Motor neuron (in vitro differentiated cells): ENCODE measurements at regions not wholly inside any gene's neighbourhood (a gene's known extent, or its start where the extent isn't known, plus 50 kb on each side); places are given as distances from the start of the nearest gene placed in this dataset.
"Not testable (repeated sequence)": the region's sequence is repeated elsewhere in the genome, so short reads cannot be mapped to it uniquely, and the experiment has no call there.

Experiments
- ATAC-seq, 8 experiments: fragments of 200-7000 bp; cut with Tn5 transposase; replicated peaks in 6 of 8; 2 replicates each; pipeline ENCODE4 v1.8.0; 2021; ENCODE audit warnings: mild to moderate bottlenecking in 8 of 8, moderate library complexity in 8 of 8
- H3K27ac ChIP-seq, 2 donors: fragments of 250-450 bp; sonication (Bioruptor Pico); 2 replicates each; pipeline ENCODE4 v1.9.0; 2021; ENCODE audit warnings: antibody characterized with exemption in 2 of 2, mild to moderate bottlenecking in 2 of 2, moderate library complexity in 1 of 2
- H3K4me1 ChIP-seq, 2 donors: fragments of 250-450 bp; sonication (Bioruptor Pico); replicated peaks in 1 of 2; 2 replicates each; pipeline ENCODE4 v1.6.1; 2021; ENCODE audit warnings: antibody characterized with exemption in 2 of 2, mild to moderate bottlenecking in 2 of 2, moderate library complexity in 1 of 2
- H3K4me3 ChIP-seq, 5 donors: fragments of 250-450 bp; sonication (Bioruptor Pico); 2 replicates each; pipeline ENCODE4 v1.9.0; 2021; ENCODE audit warnings: antibody characterized with exemption in 5 of 5, mild to moderate bottlenecking in 5 of 5, moderate library complexity in 4 of 5
- WGBS, 10 experiments: fragments of 450-650 bp; shearing (Covaris generic); methylation state at CpG; one replicate each; pipeline ENCODE4 v1.0.0; 2022; 5-methylcytosine and 5-hydroxymethylcytosine counted together
- in situ Hi-C, 9 experiments: fragments of 400-800 bp; cut with MboI; loops; one replicate each; pipeline ENCODE4 v1.15.0; 2021; ENCODE audit warnings: low sequenced_read_pairs in 9 of 9, low pct_unique_long_range_greater_than_20kb in 2 of 9; ENCODE audit not compliant: unreplicated experiment in 9 of 9

DNA sequence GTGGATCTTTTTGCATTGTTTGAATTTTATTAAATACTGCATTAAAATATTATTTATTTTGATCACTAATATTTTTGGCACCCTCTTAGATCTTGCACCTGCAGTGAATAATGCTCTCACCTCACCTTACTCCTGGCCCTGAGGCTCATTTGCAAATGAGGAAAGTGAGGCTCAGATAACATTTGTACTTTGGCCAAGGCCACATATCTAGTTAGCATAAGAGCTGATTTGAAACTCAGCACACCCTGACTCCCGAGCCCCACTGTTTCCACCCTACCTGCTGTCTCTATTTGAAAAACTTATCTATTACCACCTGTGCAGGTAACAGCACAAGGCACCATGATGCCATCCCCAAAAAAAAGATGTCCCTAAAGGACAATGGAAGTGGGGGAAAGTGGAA, 358.7 kb upstream of the MAF start:
- WGBS, 10 experiments = 0 to 88% (median 67%) methylated on average over 1 of the region's 1 CpG; no CpG with 5 or more reads in 3 of the 10 experiments
- Histone ChIP-seq H3K4me1 (no peaks in the 10 kb centered on the region), H3K27ac (no peak overlapping the region), H3K4me3 (no peak overlapping the region)
- ATAC-seq = no peak
- in situ Hi-C loops = no loop called here

- no peak overlapping the region for H3K4me3 ChIP-seq
- in situ Hi-C loops = no loop called here
- WGBS, 10 experiments = 0 to 83% (median 73%) methylated on average over 1 to 4 of the region's 4 CpGs; no CpG with 5 or more reads in 3 of the 10 experiments
- ATAC-seq = no peak
- H3K4me1 ChIP-seq = no peaks in the 10 kb centered on the region
- H3K27ac ChIP-seq = no peak overlapping the region
These were observed 354.6 kb upstream of the MAF start for GRCh38 chr16:79954921-79955705.

DNA sequence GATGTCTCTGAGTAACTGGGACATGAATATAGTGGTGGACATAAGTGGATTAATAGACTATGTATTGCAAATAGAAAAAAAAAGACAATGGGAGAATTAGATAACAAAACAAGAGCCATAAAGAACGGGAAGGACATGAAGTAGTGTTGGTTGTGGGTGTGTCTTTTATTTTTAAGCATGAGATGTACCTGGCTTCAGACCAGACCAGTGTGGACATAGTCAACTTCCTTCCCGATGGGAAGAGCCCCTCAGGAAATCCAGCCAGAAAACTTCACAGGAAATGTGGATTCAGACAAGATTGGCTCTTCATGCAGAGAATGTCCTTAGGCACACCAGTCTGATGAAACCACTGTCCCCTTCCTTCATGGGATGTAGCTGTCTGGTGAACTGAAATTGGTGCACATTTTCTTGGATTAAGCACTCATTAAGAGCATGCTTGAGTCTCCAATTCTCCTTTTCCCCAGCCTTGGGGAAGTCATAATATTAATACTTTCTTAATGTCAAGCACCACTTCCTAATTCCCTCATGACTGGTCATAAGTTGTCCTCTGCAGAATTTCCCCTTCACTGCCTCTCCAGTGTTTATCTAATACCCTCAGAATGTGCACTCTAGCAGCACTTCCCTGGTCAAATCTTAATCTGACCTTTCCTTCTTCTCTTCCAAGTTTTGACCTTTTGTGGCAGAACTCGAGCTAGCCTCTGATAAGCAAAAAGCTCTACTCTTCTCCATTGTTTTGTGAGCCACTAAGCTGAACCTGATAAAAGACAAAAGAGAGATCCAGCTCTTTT, 350.6 kb upstream of the MAF start:
- Histone ChIP-seq H3K4me3 (no peak overlapping the region), H3K27ac (no peak overlapping the region), H3K4me1 (peaks cover 3 to 4% of the 10 kb centered on the region in 2 donors)
- WGBS, 10 experiments = 6 to 88% (median 57%) methylated on average over 1 to 3 of the region's 3 CpGs
- in situ Hi-C loops = no loop called here
- no peak for ATAC-seq

DNA sequence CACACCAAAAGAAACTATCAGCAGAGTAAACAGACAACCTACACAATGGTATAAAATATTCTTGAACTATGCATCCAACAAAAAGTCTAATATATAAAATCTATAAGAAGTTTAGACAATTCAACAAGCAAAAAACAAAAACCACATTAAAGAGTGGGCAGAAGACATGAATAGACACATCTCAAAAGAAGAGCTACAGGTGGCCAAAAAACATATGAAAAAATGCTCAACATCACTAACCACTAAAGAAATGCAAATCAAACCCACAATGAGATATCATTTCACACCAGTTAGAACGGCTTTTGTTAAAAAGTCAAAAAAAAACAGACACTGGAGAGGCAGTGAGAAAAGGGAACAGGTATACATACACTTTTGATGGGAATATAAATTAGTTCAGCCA, 348.9 kb upstream of the MAF start:
- Histone ChIP-seq H3K27ac (no peak overlapping the region), H3K4me3 (no peak overlapping the region), H3K4me1 (peaks cover 3 to 4% of the 10 kb centered on the region in 2 donors)
- no peak for ATAC-seq
- in situ Hi-C loops = no loop called here
- WGBS, 10 experiments = 20 to 100% (median 88%) methylated on average over 1 of the region's 1 CpG; no CpG with 5 or more reads in 1 of the 10 experiments

DNA sequence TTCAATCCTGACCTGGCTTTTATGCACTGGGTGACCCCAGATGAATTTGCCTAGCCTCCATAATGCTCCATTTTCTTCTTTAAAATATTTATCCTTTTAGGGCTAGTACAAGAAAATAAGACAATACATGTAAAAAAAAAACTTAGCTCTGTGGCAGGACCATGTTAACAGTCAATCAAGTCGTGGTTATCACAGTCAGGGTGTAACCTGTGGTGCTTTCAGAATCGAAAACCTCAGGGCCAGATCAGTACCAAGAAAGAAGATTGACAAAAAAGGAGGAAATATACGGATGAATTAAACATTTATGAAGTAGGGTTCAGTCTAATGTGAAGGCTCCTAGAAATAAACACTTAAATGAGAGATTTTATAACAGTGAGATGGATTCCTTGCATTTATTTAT, 347.2 kb upstream of the MAF start:
- WGBS, 10 experiments = 0 to 100% (median 84%) methylated on average over 1 to 3 of the region's 3 CpGs
- Histone ChIP-seq H3K4me3 (no peak overlapping the region), H3K27ac (no peak overlapping the region), H3K4me1 (peaks cover 3 to 4% of the 10 kb centered on the region in 2 donors)
- ATAC-seq = no peak
- in situ Hi-C loops = no loop called here

- Histone ChIP-seq H3K4me3 (no peak overlapping the region), H3K27ac (no peak overlapping the region), H3K4me1 (peaks cover 3 to 4% of the 10 kb centered on the region in 2 donors)
- 17 to 100% (median 85%) methylated on average over 1 to 2 of the region's 2 CpGs; no CpG with 5 or more reads in 2 of the 10 experiments for WGBS, 10 experiments
- in situ Hi-C loops = no loop called here
- ATAC-seq = peak in 3 of 8 experiments; percentile 66 to 94 (median 92)
These were observed 345.7 kb upstream of the MAF start for GRCh38 chr16:79946252-79946651.

DNA sequence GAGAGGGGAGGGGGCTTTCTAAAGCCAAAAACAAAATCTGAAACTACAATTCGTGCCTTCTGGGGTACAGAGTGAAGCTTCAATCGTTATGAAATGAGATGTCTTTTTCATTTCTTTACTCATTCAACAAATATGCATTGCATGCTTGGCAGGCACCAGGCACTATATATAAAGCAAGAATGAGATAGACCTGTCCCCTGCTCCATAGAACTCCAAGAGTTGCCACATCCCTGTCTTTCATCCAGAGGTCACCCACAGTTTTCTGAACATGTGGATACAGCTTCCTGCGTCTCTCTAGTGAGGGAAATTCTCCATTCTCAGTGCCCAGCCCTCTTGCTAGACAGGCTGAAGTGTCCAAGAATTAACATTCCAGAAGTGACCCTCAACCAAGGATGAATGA, 343.2 kb upstream of the MAF start:
- peak in 1 of 8 experiments; percentile 20 for ATAC-seq
- Histone ChIP-seq H3K4me1 (peaks cover 3 to 4% of the 10 kb centered on the region in 2 donors), H3K27ac (no peak overlapping the region), H3K4me3 (no peak overlapping the region)
- in situ Hi-C loops = no loop called here
- 0 to 100% (median 35%) methylated on average over 1 to 3 of the region's 3 CpGs for WGBS, 10 experiments

- no peak overlapping the region for H3K4me3 ChIP-seq
- in situ Hi-C loops = no loop called here
- peaks cover 10 to 16% of the 10 kb centered on the region in 2 donors for H3K4me1 ChIP-seq
- WGBS, 10 experiments = 0 to 100% (median 85%) methylated on average over 2 to 4 of the region's 4 CpGs
- ATAC-seq = peak in 2 of 8 experiments; percentile 18 to 81
- H3K27ac ChIP-seq = no peak overlapping the region
These were observed 338.0 kb upstream of the MAF start for GRCh38 chr16:79938575-79938974.

GRCh38 chr16:79937671-79938070, 337.1 kb upstream of the MAF start:
- H3K27ac ChIP-seq, ATAC-seq, H3K4me3 ChIP-seq, in situ Hi-C loops: not testable (repeated sequence)
- H3K4me1 ChIP-seq = peaks cover 14 to 20% of the 10 kb centered on the region in 2 donors

GRCh38 chr16:79933603-79934002, 333.1 kb upstream of the MAF start:
- peaks cover 14 to 28% of the 10 kb centered on the region in 2 donors for H3K4me1 ChIP-seq
- no peak overlapping the region for H3K27ac ChIP-seq
- no peak overlapping the region for H3K4me3 ChIP-seq
- peak in 5 of 8 experiments; percentile 90 to 98 (median 96) for ATAC-seq
- in situ Hi-C loops = no loop called here
- WGBS, 10 experiments = 0 to 40% (median 33%) methylated on average over 1 to 8 of the region's 8 CpGs; no CpG with 5 or more reads in 3 of the 10 experiments

GRCh38 chr16:79932572-79932971, 332.0 kb upstream of the MAF start:
- no peak overlapping the region for H3K27ac ChIP-seq
- ATAC-seq = peak; percentile 15 to 74 (median 40)
- H3K4me1 ChIP-seq = peaks cover 14 to 28% of the 10 kb centered on the region in 2 donors
- in situ Hi-C loops = no loop called here
- WGBS, 10 experiments = 50 to 100% (median 65%) methylated on average over 1 to 2 of the region's 2 CpGs; no CpG with 5 or more reads in 2 of the 10 experiments
- no peak overlapping the region for H3K4me3 ChIP-seq

GRCh38 chr16:79931721-79932120, 331.2 kb upstream of the MAF start:
- 40 to 100% (median 100%) methylated on average over 1 of the region's 1 CpG; no CpG with 5 or more reads in 4 of the 10 experiments for WGBS, 10 experiments
- in situ Hi-C loops = no loop called here
- Histone ChIP-seq H3K27ac (no peak overlapping the region), H3K4me1 (peaks cover 14 to 28% of the 10 kb centered on the region in 2 donors), H3K4me3 (no peak overlapping the region)
- ATAC-seq = no peak

- Histone ChIP-seq H3K4me1 (peaks cover 9 to 20% of the 10 kb centered on the region in 2 donors), H3K4me3 (no peak overlapping the region), H3K27ac (no peak overlapping the region)
- ATAC-seq = no peak
- in situ Hi-C loops = no loop called here
- 0 to 100% (median 52%) methylated on average over 1 to 2 of the region's 2 CpGs; no CpG with 5 or more reads in 2 of the 10 experiments for WGBS, 10 experiments
These were observed 328.9 kb upstream of the MAF start for GRCh38 chr16:79929260-79929965.
